ENCODE measurements at regions not wholly inside any gene's neighbourhood (a gene's known extent, or its start where the extent isn't known, plus 50 kb on each side); places are given as distances from the start of the nearest gene placed in this dataset.

DNA sequence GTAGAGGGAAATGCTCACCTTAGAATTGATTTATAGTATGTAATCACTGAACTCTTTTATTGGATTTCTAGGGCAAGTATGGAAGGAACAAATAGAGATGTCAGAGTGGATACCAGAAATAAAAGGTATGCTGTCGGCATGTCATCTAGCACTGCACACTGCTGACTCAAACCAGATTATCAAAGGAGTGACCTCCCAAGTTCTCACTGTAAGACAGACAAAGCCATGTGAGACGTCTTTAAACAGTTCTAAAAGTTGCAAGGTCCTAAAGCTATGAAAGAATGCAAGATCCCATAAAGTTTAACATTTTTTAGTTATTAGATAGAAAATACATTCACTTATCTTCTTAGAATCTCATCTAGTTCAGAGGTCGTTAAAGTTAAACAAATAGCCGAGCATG lies 70.0 kb upstream of the CPM start:
- TF ChIP-seq CTCF (IDR thresholded peaks at IDR 0.05; ENCODE audit: low read depth, low read length) (no peak), POLR2A (IDR thresholded peaks at IDR 0.05; ENCODE audit: extremely low read depth, insufficient read length) (no peak)
- TF ChIP-seq, protein P1, sequence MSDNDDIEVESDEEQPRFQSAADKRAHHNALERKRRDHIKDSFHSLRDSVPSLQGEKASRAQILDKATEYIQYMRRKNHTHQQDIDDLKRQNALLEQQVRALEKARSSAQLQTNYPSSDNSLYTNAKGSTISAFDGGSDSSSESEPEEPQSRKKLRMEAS (IDR thresholded peaks at IDR 0.05; ENCODE audit: low read depth, low read length): no peak
